Activated CD4-positive, alpha-beta T cell treated with anti-CD3 and anti-CD28 coated beads, Interleukin-2, amount 10 ng/mL, durations not matched to agents 7 days and 5 days (primary cell): ENCODE measurements at regions not wholly inside any gene's neighbourhood (a gene's known extent, or its start where the extent isn't known, plus 50 kb on each side); places are given as distances from the start of the nearest gene placed in this dataset.

Experiments used
- CTCF ChIA-PET: fragments of 350-600 bp; sonication (Branson Sonifier 250); formaldehyde crosslinking; loops from one replicate; lab custom pipeline; 2021; ENCODE audit warnings: antibody characterized with exemption; lab: Charles Lee
- POLR2A ChIA-PET: fragments of 350-600 bp; sonication (Branson Sonifier 250); formaldehyde crosslinking; loops from one replicate; lab custom pipeline; 2021; ENCODE audit warnings: antibody characterized with exemption; lab: Charles Lee
- DNase-seq: peaks from one replicate; pipeline ENCODE4 v3.0.0-alpha.2; 2020
- H3K27ac Mint-ChIP-seq: one replicate; pipeline ENCODE4 v1.8.0; 2021; ENCODE audit warnings: mild to moderate bottlenecking, moderate library complexity, mixed read lengths
- H3K27me3 Mint-ChIP-seq: one replicate; pipeline ENCODE4 v1.8.0; 2021; ENCODE audit warnings: mixed read lengths
- H3K36me3 Mint-ChIP-seq: one replicate; pipeline ENCODE4 v1.8.0; 2021; ENCODE audit warnings: low read depth, mixed read lengths
- H3K4me1 Mint-ChIP-seq: one replicate; pipeline ENCODE4 v1.8.0; 2021; ENCODE audit warnings: mixed read lengths
- H3K4me3 Mint-ChIP-seq: one replicate; pipeline ENCODE4 v1.8.0; 2021; ENCODE audit warnings: mild to moderate bottlenecking, moderate library complexity, mixed read lengths
- H3K9me3 Mint-ChIP-seq: one replicate; pipeline ENCODE4 v1.8.0; 2021; ENCODE audit warnings: mixed read lengths

- H3K4me1 Mint-ChIP-seq, result no peaks in the 10 kb centered on the region
- H3K4me3 Mint-ChIP-seq, result no peak overlapping the region
- H3K36me3 Mint-ChIP-seq, result peaks cover 8% of the 10 kb centered on the region
- no peak overlapping the region for H3K27ac Mint-ChIP-seq
- H3K9me3 Mint-ChIP-seq, result peaks cover 16% of the 10 kb centered on the region
- CTCF ChIA-PET, result no interaction called here
- POLR2A ChIA-PET, result no interaction called here
- DNase-seq, result no peak
- peaks cover under 1% of the 10 kb centered on the region for H3K27me3 Mint-ChIP-seq
Measured at GRCh38 chr1:185512442-185512841, 195.4 kb upstream of the IVNS1ABP start.

- peaks cover under 1% of the 10 kb centered on the region for H3K4me1 Mint-ChIP-seq
- no peaks in the 10 kb centered on the region for H3K36me3 Mint-ChIP-seq
- H3K9me3 Mint-ChIP-seq, result peaks cover 9% of the 10 kb centered on the region
- H3K27ac Mint-ChIP-seq, result no peak overlapping the region
- no peak overlapping the region for H3K4me3 Mint-ChIP-seq
- POLR2A ChIA-PET, result no interaction called here
- H3K27me3 Mint-ChIP-seq, result no peaks in the 10 kb centered on the region
- CTCF ChIA-PET, result no interaction called here
- DNase-seq, result no peak
Measured at GRCh38 chr1:185501099-185501498, 184.1 kb upstream of the IVNS1ABP start.

DNA sequence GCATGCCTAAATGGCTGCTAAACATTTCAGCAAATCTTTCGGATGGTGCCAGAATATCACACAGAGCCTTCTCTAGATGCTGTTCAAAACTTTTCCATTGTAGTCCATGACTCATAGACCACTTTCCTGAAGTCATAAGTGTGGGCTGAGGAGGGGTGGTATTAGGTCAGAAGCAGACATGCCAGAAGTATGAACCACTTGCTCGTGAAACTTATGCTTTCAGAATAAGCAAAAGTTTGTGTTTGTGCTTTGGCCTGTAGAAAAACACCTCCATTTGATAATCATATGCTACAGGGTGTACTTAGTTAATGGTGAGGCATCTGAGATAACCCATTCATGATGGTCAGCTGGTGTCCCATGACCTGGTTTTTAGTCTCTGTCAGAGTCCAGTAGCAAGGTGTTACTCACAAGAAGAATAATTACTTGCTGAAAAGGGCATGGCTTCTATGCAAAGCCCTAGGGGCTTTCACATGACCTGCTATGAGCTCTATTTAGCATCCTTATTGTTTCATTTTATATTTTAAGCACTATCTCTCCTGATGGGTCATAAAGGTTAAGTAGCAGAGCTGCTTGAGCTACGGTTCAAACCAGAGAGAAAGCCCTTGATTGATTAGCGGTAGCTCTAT, 183.1 kb upstream of the IVNS1ABP start:
- no peaks in the 10 kb centered on the region for H3K36me3 Mint-ChIP-seq
- ChIA-PET POLR2A (no interaction called here), CTCF (no interaction called here)

GRCh38 chr1:185498207-185498606, 181.2 kb upstream of the IVNS1ABP start:
- H3K4me1 Mint-ChIP-seq, result peaks cover 5% of the 10 kb centered on the region
- no peaks in the 10 kb centered on the region for H3K27me3 Mint-ChIP-seq
- DNase-seq, result no peak
- peaks cover 3% of the 10 kb centered on the region for H3K9me3 Mint-ChIP-seq
- H3K36me3 Mint-ChIP-seq, result no peaks in the 10 kb centered on the region
- ChIA-PET POLR2A (no interaction called here), CTCF (interaction anchor here (0.8 kb wide), 1 partner anchor 9 kb away, joined by 3 read pairs; no protein-coding TSS in a partner anchor)
- no peak overlapping the region for H3K4me3 Mint-ChIP-seq
- H3K27ac Mint-ChIP-seq, result no peak overlapping the region

More for the DNA sequence above, 183.1 kb upstream of the IVNS1ABP start:
- no peaks in the 10 kb centered on the region for H3K27me3 Mint-ChIP-seq
- no peak overlapping the region for H3K27ac Mint-ChIP-seq
- peaks cover 5% of the 10 kb centered on the region for H3K4me1 Mint-ChIP-seq
- DNase-seq, result no peak
- H3K9me3 Mint-ChIP-seq, result peaks cover 3% of the 10 kb centered on the region
- H3K4me3 Mint-ChIP-seq, result no peak overlapping the region

DNA sequence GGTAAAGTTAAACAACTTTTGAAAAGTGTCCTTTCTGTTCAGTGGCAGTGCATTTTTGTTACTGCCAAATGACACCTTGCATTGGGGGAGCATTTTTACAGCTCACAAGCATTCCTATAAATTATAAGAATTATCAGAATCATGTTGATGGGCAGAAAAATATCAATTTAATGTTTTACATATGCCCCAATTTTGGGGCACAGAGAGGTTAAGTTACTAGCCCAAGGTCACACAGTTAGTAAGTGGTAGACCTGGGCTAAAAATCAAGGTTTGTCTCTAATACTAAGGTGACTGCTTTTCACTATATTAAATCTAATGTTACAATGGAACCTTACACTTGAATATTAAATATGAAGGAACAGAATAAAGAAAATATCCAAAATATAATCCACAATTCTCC, 180.1 kb upstream of the IVNS1ABP start:
- Mint-ChIP-seq H3K27ac (no peak overlapping the region), H3K4me3 (no peak overlapping the region), H3K4me1 (peaks cover 5% of the 10 kb centered on the region), H3K36me3 (no peaks in the 10 kb centered on the region), H3K27me3 (no peaks in the 10 kb centered on the region), H3K9me3 (peaks cover 3% of the 10 kb centered on the region)
- no peak for DNase-seq
- ChIA-PET POLR2A (no interaction called here), CTCF (no interaction called here)

GRCh38 chr1:185495898-185496297, 178.9 kb upstream of the IVNS1ABP start:
- H3K9me3 Mint-ChIP-seq, result peaks cover 3% of the 10 kb centered on the region
- H3K4me1 Mint-ChIP-seq, result peaks cover 5% of the 10 kb centered on the region
- CTCF ChIA-PET, result no interaction called here
- H3K27ac Mint-ChIP-seq, result no peak overlapping the region
- POLR2A ChIA-PET, result no interaction called here
- no peak overlapping the region for H3K4me3 Mint-ChIP-seq
- H3K27me3 Mint-ChIP-seq, result no peaks in the 10 kb centered on the region
- H3K36me3 Mint-ChIP-seq, result no peaks in the 10 kb centered on the region
- DNase-seq, result no peak

- POLR2A ChIA-PET, result no interaction called here
- CTCF ChIA-PET, result no interaction called here
- Mint-ChIP-seq H3K27me3 (no peaks in the 10 kb centered on the region), H3K27ac (no peak overlapping the region), H3K4me1 (peaks cover 5% of the 10 kb centered on the region), H3K9me3 (no peaks in the 10 kb centered on the region), H3K36me3 (no peaks in the 10 kb centered on the region), H3K4me3 (no peak overlapping the region)
- DNase-seq, result no peak
Measured at GRCh38 chr1:185495007-185495406, 178.0 kb upstream of the IVNS1ABP start.

DNA sequence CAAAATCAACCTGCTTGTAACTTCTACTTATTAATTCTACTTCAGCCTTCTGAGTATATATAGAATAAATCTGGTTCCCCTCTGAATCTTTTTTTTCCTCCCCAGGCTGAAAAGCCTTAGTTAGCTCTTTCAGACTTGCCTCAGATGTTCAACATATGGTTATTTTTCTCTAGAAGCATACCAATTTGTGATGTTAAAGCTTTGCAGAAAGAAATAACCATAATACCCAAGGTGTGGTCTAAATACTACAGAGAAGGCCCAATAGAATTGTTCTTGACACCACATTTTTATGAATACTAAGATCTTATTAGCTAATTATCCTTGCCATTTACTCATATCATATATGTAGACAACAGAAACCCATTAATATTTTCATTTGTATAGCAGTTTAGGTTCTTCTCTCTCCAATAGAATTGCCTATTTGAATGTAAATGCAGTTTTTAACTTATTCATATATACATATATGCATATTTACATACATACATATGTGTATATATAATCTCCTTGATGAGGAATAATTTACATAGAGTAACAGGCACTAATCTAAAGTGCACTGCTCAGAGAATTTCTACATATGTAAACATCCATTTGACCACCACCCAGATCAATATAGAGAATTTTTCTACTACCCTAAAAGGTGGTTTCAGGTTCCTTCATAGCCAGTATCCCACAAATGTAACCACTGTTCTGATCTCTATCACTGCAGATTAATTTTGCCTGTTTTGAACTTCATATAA, 175.2 kb upstream of the IVNS1ABP start:
- no peak overlapping the region for H3K4me3 Mint-ChIP-seq
- no peaks in the 10 kb centered on the region for H3K27me3 Mint-ChIP-seq
- H3K4me1 Mint-ChIP-seq, result peaks cover 5% of the 10 kb centered on the region
- H3K9me3 Mint-ChIP-seq, result no peaks in the 10 kb centered on the region
- ChIA-PET POLR2A (no interaction called here), CTCF (interaction anchor here (0.8 to 1.5 kb wide), 4 partner anchors 10 to 243 kb away, joined by 3 read pairs; no protein-coding TSS in a partner anchor)
- H3K27ac Mint-ChIP-seq, result no peak overlapping the region
- no peak for DNase-seq
- no peaks in the 10 kb centered on the region for H3K36me3 Mint-ChIP-seq

DNA sequence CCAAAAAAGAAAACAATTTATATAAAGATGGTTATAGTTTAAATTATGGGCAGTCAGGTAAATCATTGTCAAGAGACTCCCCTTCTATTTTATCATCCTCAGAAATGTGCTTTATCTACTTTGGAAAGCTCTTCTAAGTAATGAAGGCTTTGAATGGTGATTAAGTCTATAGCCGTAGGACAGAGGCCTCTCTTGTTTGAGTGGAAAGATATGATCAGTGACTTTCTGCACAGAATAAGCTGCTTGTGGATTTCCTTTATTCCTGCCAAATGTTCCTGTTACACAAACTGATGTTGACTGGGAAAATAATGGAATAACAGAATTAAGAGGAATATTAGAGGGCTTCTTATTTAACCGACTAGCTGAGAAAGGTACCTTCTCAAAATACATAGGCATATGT, 174.6 kb upstream of the IVNS1ABP start:
- POLR2A ChIA-PET, result no interaction called here
- DNase-seq, result no peak
- H3K36me3 Mint-ChIP-seq, result no peaks in the 10 kb centered on the region

DNA sequence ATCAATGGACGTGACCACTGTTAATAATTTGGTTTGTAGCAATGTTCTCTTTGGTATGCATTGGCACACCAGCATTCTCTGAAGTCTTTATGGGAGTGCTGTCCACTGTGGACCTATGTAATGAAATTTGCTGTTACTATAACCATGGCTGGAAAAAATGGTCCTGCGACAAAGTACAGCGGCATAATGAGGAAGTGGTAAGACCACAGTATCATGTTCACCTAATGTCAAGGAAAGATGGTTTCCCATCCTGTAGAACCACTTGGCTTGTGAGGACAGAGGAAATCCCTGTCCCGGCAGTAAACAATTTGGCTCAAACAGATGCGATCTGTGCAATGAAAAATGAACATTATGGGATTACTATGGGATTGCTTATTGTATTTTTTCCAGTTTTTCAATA, 173.9 kb upstream of the IVNS1ABP start:
- Mint-ChIP-seq H3K27me3 (no peaks in the 10 kb centered on the region), H3K4me1 (peaks cover 3% of the 10 kb centered on the region), H3K36me3 (no peaks in the 10 kb centered on the region), H3K9me3 (no peaks in the 10 kb centered on the region), H3K27ac (no peak overlapping the region), H3K4me3 (no peak overlapping the region)
- no peak for DNase-seq
- ChIA-PET POLR2A (no interaction called here), CTCF (interaction anchor here (1.1 kb wide), 1 partner anchor 11 kb away, joined by 3 read pairs; no protein-coding TSS in a partner anchor)

More for the DNA sequence above, 174.6 kb upstream of the IVNS1ABP start:
- peaks cover 5% of the 10 kb centered on the region for H3K4me1 Mint-ChIP-seq
- H3K9me3 Mint-ChIP-seq, result no peaks in the 10 kb centered on the region
- CTCF ChIA-PET, result interaction anchor here (0.8 to 1.5 kb wide), 3 partner anchors 10 to 243 kb away, joined by 3 read pairs; no protein-coding TSS in a partner anchor
- no peak overlapping the region for H3K4me3 Mint-ChIP-seq
- no peaks in the 10 kb centered on the region for H3K27me3 Mint-ChIP-seq
- no peak overlapping the region for H3K27ac Mint-ChIP-seq

GRCh38 chr1:185489406-185489805, 172.4 kb upstream of the IVNS1ABP start:
- Mint-ChIP-seq H3K27me3 (no peaks in the 10 kb centered on the region), H3K9me3 (no peaks in the 10 kb centered on the region), H3K4me1 (no peaks in the 10 kb centered on the region), H3K36me3 (no peaks in the 10 kb centered on the region), H3K4me3 (no peak overlapping the region), H3K27ac (no peak overlapping the region)
- CTCF ChIA-PET, result interaction anchor here (0.6 to 0.9 kb wide), 2 partner anchors 9 to 159 kb away, joined by 3 read pairs; no protein-coding TSS in a partner anchor
- POLR2A ChIA-PET, result no interaction called here
- no peak for DNase-seq

- no peak for DNase-seq
- H3K4me1 Mint-ChIP-seq, result no peaks in the 10 kb centered on the region
- H3K9me3 Mint-ChIP-seq, result no peaks in the 10 kb centered on the region
- H3K27me3 Mint-ChIP-seq, result no peaks in the 10 kb centered on the region
- ChIA-PET POLR2A (no interaction called here), CTCF (interaction anchor here (0.6 to 0.9 kb wide), 3 partner anchors 10 to 159 kb away, joined by 3 read pairs; no protein-coding TSS in a partner anchor)
- no peak overlapping the region for H3K27ac Mint-ChIP-seq
- no peak overlapping the region for H3K4me3 Mint-ChIP-seq
- no peaks in the 10 kb centered on the region for H3K36me3 Mint-ChIP-seq
Measured at GRCh38 chr1:185488808-185489207, 171.8 kb upstream of the IVNS1ABP start.

DNA sequence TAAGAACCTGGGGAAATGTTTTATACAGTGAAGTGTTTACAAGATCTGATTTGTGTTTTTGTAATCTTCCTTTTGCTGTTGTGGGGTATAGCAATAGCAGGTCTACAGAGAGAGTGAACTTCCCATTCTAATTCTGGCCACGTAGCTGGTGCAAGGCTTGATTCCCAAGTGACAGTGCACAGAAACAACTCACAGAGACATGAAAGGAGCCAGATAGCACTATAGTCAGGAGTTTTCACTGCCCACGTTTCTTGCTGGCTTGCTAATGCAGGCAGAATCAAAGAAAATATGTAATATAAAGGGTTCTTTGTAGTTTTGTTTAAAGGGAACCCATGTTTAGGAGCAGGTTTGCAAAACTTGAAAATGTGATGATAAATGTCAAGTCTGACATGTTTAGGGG, 170.9 kb upstream of the IVNS1ABP start:
- no peak overlapping the region for H3K4me3 Mint-ChIP-seq
- DNase-seq, result no peak
- no peaks in the 10 kb centered on the region for H3K9me3 Mint-ChIP-seq
- no peaks in the 10 kb centered on the region for H3K4me1 Mint-ChIP-seq
- H3K36me3 Mint-ChIP-seq, result no peaks in the 10 kb centered on the region
- ChIA-PET POLR2A (no interaction called here), CTCF (interaction anchor here (0.6 kb wide), 1 partner anchor 27 kb away, joined by 5 read pairs; no protein-coding TSS in a partner anchor)
- no peaks in the 10 kb centered on the region for H3K27me3 Mint-ChIP-seq
- H3K27ac Mint-ChIP-seq, result no peak overlapping the region
